ENCODE measurements at regions not wholly inside any gene's neighbourhood (a gene's known extent, or its start where the extent isn't known, plus 50 kb on each side); places are given as distances from the start of the nearest gene placed in this dataset.

- TF ChIP-seq CTCF (IDR thresholded peaks at IDR 0.05) (no peak), EZH2phosphoT487 (IDR thresholded peaks at IDR 0.05) (no peak)
Observed at GRCh38 chr3:157574531-157574930, 71.3 kb upstream of the VEPH1 start.

Data from neural progenitor cell (in vitro differentiated cells).